ENCODE measurements at regions not wholly inside any gene's neighbourhood (a gene's known extent, or its start where the extent isn't known, plus 50 kb on each side); places are given as distances from the start of the nearest gene placed in this dataset.

- no peak for DNase-seq
Measured at GRCh38 chr12:114776731-114777442, 92.9 kb upstream of the TBX3 start.

GRCh38 chr12:114774699-114775098 lies 90.7 kb upstream of the TBX3 start:
- DNase-seq, result no peak

GRCh38 chr12:114774197-114774596 lies 90.2 kb upstream of the TBX3 start:
- DNase-seq, result no peak

GRCh38 chr12:114770323-114770722 lies 86.3 kb upstream of the TBX3 start:
- DNase-seq, result no peak

GRCh38 chr12:114769634-114770033 lies 85.7 kb upstream of the TBX3 start:
- no peak for DNase-seq

- DNase-seq, result no peak
Measured at GRCh38 chr12:114767906-114768722, 84.1 kb upstream of the TBX3 start.

GRCh38 chr12:114767084-114767760 lies 83.2 kb upstream of the TBX3 start:
- no peak for DNase-seq

- no peak for DNase-seq
Measured at GRCh38 chr12:114765960-114766691, 82.2 kb upstream of the TBX3 start.

- no peak for DNase-seq
Measured at GRCh38 chr12:114764510-114764909, 80.5 kb upstream of the TBX3 start.

GRCh38 chr12:114762490-114763110 lies 78.6 kb upstream of the TBX3 start:
- DNase-seq, result no peak

- DNase-seq, result no peak
Measured at GRCh38 chr12:114760151-114760877, 76.3 kb upstream of the TBX3 start.

- no peak for DNase-seq
Measured at GRCh38 chr12:114759635-114760034, 75.7 kb upstream of the TBX3 start.

- no peak for DNase-seq
Measured at GRCh38 chr12:114757684-114758325, 73.8 kb upstream of the TBX3 start.

GRCh38 chr12:114752217-114752616 lies 68.2 kb upstream of the TBX3 start:
- DNase-seq, result no peak

GRCh38 chr12:114751712-114752111 lies 67.7 kb upstream of the TBX3 start:
- no peak for DNase-seq

GRCh38 chr12:114750917-114751316 lies 66.9 kb upstream of the TBX3 start:
- DNase-seq, result no peak

- no peak for DNase-seq
Measured at GRCh38 chr12:114749065-114749464, 65.1 kb upstream of the TBX3 start.

GRCh38 chr12:114747012-114747858 lies 63.3 kb upstream of the TBX3 start:
- DNase-seq, result no peak

GRCh38 chr12:114746297-114747011 lies 62.5 kb upstream of the TBX3 start:
- DNase-seq, result no peak

GRCh38 chr12:114744691-114745090 lies 60.7 kb upstream of the TBX3 start:
- no peak for DNase-seq

Measured in NCI-H2227 treated with DMSO at 0.1 percent for 48 hours (cell line).